ENCODE measurements at regions not wholly inside any gene's neighbourhood (a gene's known extent, or its start where the extent isn't known, plus 50 kb on each side); places are given as distances from the start of the nearest gene placed in this dataset.

GRCh38 chr1:55962472-55962871 is 616.9 kb downstream of the PLPP3 start:
- Histone ChIP-seq H3K36me3 (ENCODE audit: control insufficient read depth, insufficient read depth, low read length) (no peaks in the 10 kb centered on the region), H3K4me3 (ENCODE audit: insufficient read depth, low read depth, low read length) (no peak overlapping the region), H3K27me3 (ENCODE audit: control insufficient read depth, insufficient read depth, low read length, poor library complexity, severe bottlenecking) (no peaks in the 10 kb centered on the region), H3K27ac (ENCODE audit: insufficient read depth, low read depth, low read length, poor library complexity, severe bottlenecking) (no peak overlapping the region), H3K4me1 (ENCODE audit: control insufficient read depth, insufficient read depth, low read length) (peaks cover 7% of the 10 kb centered on the region), H3K9me3 (ENCODE audit: control insufficient read depth, low read length) (no peaks in the 10 kb centered on the region)
- 88 to 89% methylated on average over 1 to 2 of the region's 2 CpGs for WGBS, 2 experiments

DNA sequence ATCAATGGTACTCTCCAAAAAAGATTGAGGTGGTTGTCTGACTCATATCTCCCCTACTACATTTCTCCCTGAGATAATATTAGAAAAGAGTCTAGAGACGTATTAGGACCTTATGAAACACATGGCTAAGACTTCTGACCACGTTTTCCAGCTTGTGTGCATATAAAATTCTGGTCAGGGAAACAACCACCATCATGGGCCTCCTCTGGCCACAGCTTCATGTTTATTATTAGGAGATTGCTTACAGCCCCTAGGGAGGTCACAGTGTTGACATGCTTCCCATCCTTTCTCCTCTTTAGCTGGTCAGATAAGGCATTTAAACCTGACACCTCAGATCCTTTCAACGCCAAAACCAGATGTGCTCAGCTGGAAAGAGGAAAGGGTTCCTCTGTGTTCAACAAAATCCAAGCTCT is 620.2 kb downstream of the PLPP3 start:
- no peaks in the 10 kb centered on the region for H3K9me3 ChIP-seq (ENCODE audit: control insufficient read depth, low read length)
- H3K4me3 ChIP-seq (ENCODE audit: insufficient read depth, low read depth, low read length): no peak overlapping the region
- H3K27me3 ChIP-seq (ENCODE audit: control insufficient read depth, insufficient read depth, low read length, poor library complexity, severe bottlenecking): no peaks in the 10 kb centered on the region
- WGBS, 2 experiments: 83% methylated on average over 3 of the region's 3 CpGs
- H3K27ac ChIP-seq (ENCODE audit: insufficient read depth, low read depth, low read length, poor library complexity, severe bottlenecking): no peak overlapping the region
- no peaks in the 10 kb centered on the region for H3K36me3 ChIP-seq (ENCODE audit: control insufficient read depth, insufficient read depth, low read length)
- H3K4me1 ChIP-seq (ENCODE audit: control insufficient read depth, insufficient read depth, low read length): no peaks in the 10 kb centered on the region

DNA sequence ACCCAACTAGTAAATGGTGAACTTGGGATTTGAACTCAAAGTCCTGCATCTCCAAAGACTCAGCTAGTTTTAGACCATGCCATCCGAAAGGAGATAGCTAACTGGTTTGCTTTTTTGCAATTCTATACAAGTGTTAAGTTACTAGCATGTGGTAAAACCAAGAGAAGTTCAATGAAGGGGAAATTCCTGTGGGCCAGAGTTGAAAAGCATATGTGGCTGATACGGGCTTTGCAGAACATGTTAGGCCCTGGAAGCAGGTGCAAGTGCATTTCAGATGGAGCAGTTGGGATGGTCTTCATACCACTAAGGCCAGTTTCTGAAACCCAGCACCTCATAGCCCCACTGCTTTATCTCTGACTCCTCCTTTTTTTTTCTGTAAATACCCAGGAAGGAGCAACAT is 620.9 kb downstream of the PLPP3 start:
- Histone ChIP-seq H3K4me1 (ENCODE audit: control insufficient read depth, insufficient read depth, low read length) (no peaks in the 10 kb centered on the region), H3K4me3 (ENCODE audit: insufficient read depth, low read depth, low read length) (no peak overlapping the region), H3K27ac (ENCODE audit: insufficient read depth, low read depth, low read length, poor library complexity, severe bottlenecking) (no peak overlapping the region), H3K9me3 (ENCODE audit: control insufficient read depth, low read length) (no peaks in the 10 kb centered on the region), H3K27me3 (ENCODE audit: control insufficient read depth, insufficient read depth, low read length, poor library complexity, severe bottlenecking) (no peaks in the 10 kb centered on the region), H3K36me3 (ENCODE audit: control insufficient read depth, insufficient read depth, low read length) (no peaks in the 10 kb centered on the region)
- WGBS, 2 experiments: 86 to 90% methylated on average over 2 of the region's 2 CpGs

GRCh38 chr1:55957276-55957675 is 622.1 kb downstream of the PLPP3 start:
- H3K27ac ChIP-seq (ENCODE audit: insufficient read depth, low read depth, low read length, poor library complexity, severe bottlenecking): no peak overlapping the region
- no peak overlapping the region for H3K4me3 ChIP-seq (ENCODE audit: insufficient read depth, low read depth, low read length)
- H3K9me3 ChIP-seq (ENCODE audit: control insufficient read depth, low read length): no peaks in the 10 kb centered on the region
- H3K36me3 ChIP-seq (ENCODE audit: control insufficient read depth, insufficient read depth, low read length): no peaks in the 10 kb centered on the region
- H3K4me1 ChIP-seq (ENCODE audit: control insufficient read depth, insufficient read depth, low read length): no peaks in the 10 kb centered on the region
- no peaks in the 10 kb centered on the region for H3K27me3 ChIP-seq (ENCODE audit: control insufficient read depth, insufficient read depth, low read length, poor library complexity, severe bottlenecking)

GRCh38 chr1:55955016-55955621 is 624.2 kb downstream of the PLPP3 start:
- H3K27ac ChIP-seq (ENCODE audit: insufficient read depth, low read depth, low read length, poor library complexity, severe bottlenecking): no peak overlapping the region
- H3K4me3 ChIP-seq (ENCODE audit: insufficient read depth, low read depth, low read length): no peak overlapping the region
- WGBS, 2 experiments: 94 to 96% methylated on average over 11 to 12 of the region's 12 CpGs
- H3K9me3 ChIP-seq (ENCODE audit: control insufficient read depth, low read length): no peaks in the 10 kb centered on the region
- no peaks in the 10 kb centered on the region for H3K27me3 ChIP-seq (ENCODE audit: control insufficient read depth, insufficient read depth, low read length, poor library complexity, severe bottlenecking)
- H3K36me3 ChIP-seq (ENCODE audit: control insufficient read depth, insufficient read depth, low read length): no peaks in the 10 kb centered on the region
- H3K4me1 ChIP-seq (ENCODE audit: control insufficient read depth, insufficient read depth, low read length): no peaks in the 10 kb centered on the region

- Histone ChIP-seq H3K4me3 (ENCODE audit: insufficient read depth, low read depth, low read length) (no peak overlapping the region), H3K36me3 (ENCODE audit: control insufficient read depth, insufficient read depth, low read length) (no peaks in the 10 kb centered on the region), H3K27ac (ENCODE audit: insufficient read depth, low read depth, low read length, poor library complexity, severe bottlenecking) (no peak overlapping the region), H3K27me3 (ENCODE audit: control insufficient read depth, insufficient read depth, low read length, poor library complexity, severe bottlenecking) (no peaks in the 10 kb centered on the region), H3K4me1 (ENCODE audit: control insufficient read depth, insufficient read depth, low read length) (no peaks in the 10 kb centered on the region), H3K9me3 (ENCODE audit: control insufficient read depth, low read length) (no peaks in the 10 kb centered on the region)
- 80 to 93% methylated on average over 3 of the region's 3 CpGs for WGBS, 2 experiments
These were observed 628.1 kb downstream of the PLPP3 start for GRCh38 chr1:55951291-55951690.

- Histone ChIP-seq H3K36me3 (ENCODE audit: control insufficient read depth, insufficient read depth, low read length) (no peaks in the 10 kb centered on the region), H3K9me3 (ENCODE audit: control insufficient read depth, low read length) (no peaks in the 10 kb centered on the region), H3K27me3 (ENCODE audit: control insufficient read depth, insufficient read depth, low read length, poor library complexity, severe bottlenecking) (no peaks in the 10 kb centered on the region), H3K4me1 (ENCODE audit: control insufficient read depth, insufficient read depth, low read length) (no peaks in the 10 kb centered on the region), H3K27ac (ENCODE audit: insufficient read depth, low read depth, low read length, poor library complexity, severe bottlenecking) (no peak overlapping the region), H3K4me3 (ENCODE audit: insufficient read depth, low read depth, low read length) (no peak overlapping the region)
- WGBS, 2 experiments: 82 to 100% methylated on average over 1 of the region's 1 CpG
These were observed 631.9 kb downstream of the PLPP3 start for GRCh38 chr1:55947446-55947845.

DNA sequence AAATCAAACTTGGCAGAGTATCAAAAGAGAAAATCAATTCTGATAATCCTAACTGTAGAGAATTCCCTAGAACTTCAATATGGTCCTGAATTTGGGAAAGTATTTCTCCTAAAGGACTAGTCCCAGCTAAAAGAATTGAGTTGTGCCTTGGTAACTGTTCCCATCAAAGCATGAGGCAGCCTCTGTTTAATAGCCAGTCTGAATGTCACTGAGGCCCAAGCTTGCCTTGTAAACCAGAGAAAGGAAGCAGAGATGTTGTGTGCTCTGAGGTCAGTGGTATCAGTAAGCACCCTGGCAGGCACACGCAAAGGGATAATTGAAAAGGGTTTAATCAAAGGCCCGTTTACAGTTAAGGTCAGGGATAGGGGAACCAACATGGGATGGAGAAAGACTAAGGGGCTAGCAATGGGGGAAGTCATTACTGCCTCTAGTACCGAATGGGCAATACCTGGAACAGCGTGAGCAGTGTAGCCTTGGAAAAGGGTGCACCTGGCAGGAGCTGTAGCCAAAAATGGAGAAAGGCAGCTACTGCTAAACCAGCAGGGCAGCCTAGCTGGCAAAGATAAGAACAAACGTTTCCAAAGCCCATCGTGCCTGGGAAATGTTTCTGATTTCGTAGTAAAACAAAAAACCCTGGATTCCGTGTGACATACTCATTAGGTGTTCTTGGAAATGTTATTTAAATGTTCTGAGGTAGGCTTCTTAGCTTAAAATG is 635.5 kb downstream of the PLPP3 start:
- WGBS, 2 experiments: 68 to 70% methylated on average over 8 of the region's 8 CpGs

GRCh38 chr1:55943012-55943411 is 636.4 kb downstream of the PLPP3 start:
- H3K9me3 ChIP-seq (ENCODE audit: control insufficient read depth, low read length): no peaks in the 10 kb centered on the region
- no peaks in the 10 kb centered on the region for H3K27me3 ChIP-seq (ENCODE audit: control insufficient read depth, insufficient read depth, low read length, poor library complexity, severe bottlenecking)
- 100% methylated on average over 2 of the region's 2 CpGs for WGBS, 2 experiments
- no peak overlapping the region for H3K4me3 ChIP-seq (ENCODE audit: insufficient read depth, low read depth, low read length)
- H3K4me1 ChIP-seq (ENCODE audit: control insufficient read depth, insufficient read depth, low read length): no peaks in the 10 kb centered on the region
- H3K27ac ChIP-seq (ENCODE audit: insufficient read depth, low read depth, low read length, poor library complexity, severe bottlenecking): no peak overlapping the region
- H3K36me3 ChIP-seq (ENCODE audit: control insufficient read depth, insufficient read depth, low read length): no peaks in the 10 kb centered on the region

More for the DNA sequence above, 635.5 kb downstream of the PLPP3 start:
- Histone ChIP-seq H3K9me3 (ENCODE audit: control insufficient read depth, low read length) (no peaks in the 10 kb centered on the region), H3K27ac (ENCODE audit: insufficient read depth, low read depth, low read length, poor library complexity, severe bottlenecking) (no peak overlapping the region), H3K36me3 (ENCODE audit: control insufficient read depth, insufficient read depth, low read length) (no peaks in the 10 kb centered on the region), H3K27me3 (ENCODE audit: control insufficient read depth, insufficient read depth, low read length, poor library complexity, severe bottlenecking) (no peaks in the 10 kb centered on the region), H3K4me1 (ENCODE audit: control insufficient read depth, insufficient read depth, low read length) (no peaks in the 10 kb centered on the region), H3K4me3 (ENCODE audit: insufficient read depth, low read depth, low read length) (no peak overlapping the region)

DNA sequence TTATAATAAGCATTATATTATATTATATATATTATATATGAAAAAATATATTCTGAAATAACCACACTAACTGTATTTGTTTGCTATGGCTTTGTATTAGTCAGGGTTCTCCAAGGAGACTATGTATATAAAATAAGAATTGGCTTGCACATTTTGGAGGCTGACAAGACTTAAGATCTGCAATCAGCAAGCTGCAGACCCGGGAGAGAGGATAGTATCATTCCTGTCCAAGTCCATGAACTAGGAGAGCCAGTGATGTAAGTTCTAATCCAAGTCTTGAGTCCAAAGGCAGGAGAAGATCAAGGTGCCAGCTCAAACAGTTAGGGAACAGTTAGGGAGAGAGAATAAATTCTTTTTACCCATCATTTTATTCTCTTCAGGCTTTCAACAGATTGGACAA is 639.5 kb downstream of the PLPP3 start:
- Histone ChIP-seq H3K9me3 (ENCODE audit: control insufficient read depth, low read length) (no peaks in the 10 kb centered on the region), H3K36me3 (ENCODE audit: control insufficient read depth, insufficient read depth, low read length) (no peaks in the 10 kb centered on the region)
- 90% methylated on average over 1 of the region's 1 CpG for WGBS, 2 experiments

More for the DNA sequence above, 639.5 kb downstream of the PLPP3 start:
- Histone ChIP-seq H3K27me3 (ENCODE audit: control insufficient read depth, insufficient read depth, low read length, poor library complexity, severe bottlenecking) (no peaks in the 10 kb centered on the region), H3K4me1 (ENCODE audit: control insufficient read depth, insufficient read depth, low read length) (no peaks in the 10 kb centered on the region), H3K4me3 (ENCODE audit: insufficient read depth, low read depth, low read length) (no peak overlapping the region), H3K27ac (ENCODE audit: insufficient read depth, low read depth, low read length, poor library complexity, severe bottlenecking) (no peak overlapping the region)

Measured in ectodermal cell (in vitro differentiated cells).